ENCODE measurements at regions not wholly inside any gene's neighbourhood (a gene's known extent, or its start where the extent isn't known, plus 50 kb on each side); places are given as distances from the start of the nearest gene placed in this dataset.
"Not testable (repeated sequence)": the region's sequence is repeated elsewhere in the genome, so short reads cannot be mapped to it uniquely, and the experiment has no call there.

- POLR2A ChIA-PET (ENCODE audit: unreplicated experiment): no interaction called here
Measured at GRCh38 chr13:82165396-82166174, 1716.7 kb downstream of the SLITRK1 start.

GRCh38 chr13:82164780-82165395, 1717.4 kb downstream of the SLITRK1 start:
- H3K27me3 ChIP-seq (ENCODE audit: low read length); H3K4me3 ChIP-seq (ENCODE audit: low read length); H3K27ac ChIP-seq (ENCODE audit: low read length); H3K79me2 ChIP-seq (ENCODE audit: low read length); H3K9me3 ChIP-seq (ENCODE audit: low read length); H3K9me2 ChIP-seq (replicated peaks; ENCODE audit: low read length); H3K4me2 ChIP-seq (ENCODE audit: low read length); H3F3A ChIP-seq (ENCODE audit: low read length, unreplicated experiment); H3K9ac ChIP-seq (ENCODE audit: low read length); POLR2A ChIA-PET (ENCODE audit: unreplicated experiment); H3K36me3 ChIP-seq (ENCODE audit: low read depth, low read length); ATAC-seq; BruUV-seq (replicated peaks); H2AFZ ChIP-seq (ENCODE audit: low read length); CTCF ChIA-PET; H4K20me1 ChIP-seq (ENCODE audit: low read length); intact Hi-C loops (cut with micrococcal nuclease); H3K4me1 ChIP-seq (ENCODE audit: insufficient read depth, low read length); DNase-seq: not testable (repeated sequence)

More at GRCh38 chr13:82165396-82166174, 1716.7 kb downstream of the SLITRK1 start:
- intact Hi-C loops (cut with micrococcal nuclease): no loop called here
- TF ChIP-seq EZH2phosphoT487 (IDR thresholded peaks at IDR 0.05; ENCODE audit: borderline replicate concordance, low read length): no peak
- TF ChIP-seq, protein P1, sequence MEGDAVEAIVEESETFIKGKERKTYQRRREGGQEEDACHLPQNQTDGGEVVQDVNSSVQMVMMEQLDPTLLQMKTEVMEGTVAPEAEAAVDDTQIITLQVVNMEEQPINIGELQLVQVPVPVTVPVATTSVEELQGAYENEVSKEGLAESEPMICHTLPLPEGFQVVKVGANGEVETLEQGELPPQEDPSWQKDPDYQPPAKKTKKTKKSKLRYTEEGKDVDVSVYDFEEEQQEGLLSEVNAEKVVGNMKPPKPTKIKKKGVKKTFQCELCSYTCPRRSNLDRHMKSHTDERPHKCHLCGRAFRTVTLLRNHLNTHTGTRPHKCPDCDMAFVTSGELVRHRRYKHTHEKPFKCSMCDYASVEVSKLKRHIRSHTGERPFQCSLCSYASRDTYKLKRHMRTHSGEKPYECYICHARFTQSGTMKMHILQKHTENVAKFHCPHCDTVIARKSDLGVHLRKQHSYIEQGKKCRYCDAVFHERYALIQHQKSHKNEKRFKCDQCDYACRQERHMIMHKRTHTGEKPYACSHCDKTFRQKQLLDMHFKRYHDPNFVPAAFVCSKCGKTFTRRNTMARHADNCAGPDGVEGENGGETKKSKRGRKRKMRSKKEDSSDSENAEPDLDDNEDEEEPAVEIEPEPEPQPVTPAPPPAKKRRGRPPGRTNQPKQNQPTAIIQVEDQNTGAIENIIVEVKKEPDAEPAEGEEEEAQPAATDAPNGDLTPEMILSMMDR (conservative IDR thresholded peaks at IDR 0.05; ENCODE audit: low read depth, low read length): no peak
- TF ChIP-seq EZH2 (IDR thresholded peaks at IDR 0.05; ENCODE audit: low read length, unreplicated experiment): no peak
- no TSS peak for BruUV-seq (replicated peaks)
- H3K27ac ChIP-seq (ENCODE audit: low read length): no peak overlapping the region
- ATAC-seq (no peak), DNase-seq (no peak)
- H2AFZ ChIP-seq (ENCODE audit: low read length): no peak overlapping the region
- H3F3A ChIP-seq (ENCODE audit: low read length, unreplicated experiment): no peaks in the 10 kb centered on the region
- no peaks in the 10 kb centered on the region for H3K79me2 ChIP-seq (ENCODE audit: low read length)
- no peaks in the 10 kb centered on the region for H3K9me2 ChIP-seq (replicated peaks; ENCODE audit: low read length)
- no peaks in the 10 kb centered on the region for H3K4me1 ChIP-seq (ENCODE audit: insufficient read depth, low read length)
- no peaks in the 10 kb centered on the region for H4K20me1 ChIP-seq (ENCODE audit: low read length)
- H3K4me3 ChIP-seq (ENCODE audit: low read length): no peak overlapping the region
- CTCF ChIA-PET: no interaction called here
- H3K9me3 ChIP-seq (ENCODE audit: low read length): no peaks in the 10 kb centered on the region
- H3K27me3 ChIP-seq (ENCODE audit: low read length): no peaks in the 10 kb centered on the region
- no peak overlapping the region for H3K4me2 ChIP-seq (ENCODE audit: low read length)
- H3K36me3 ChIP-seq (ENCODE audit: low read depth, low read length): no peaks in the 10 kb centered on the region
- no peak overlapping the region for H3K9ac ChIP-seq (ENCODE audit: low read length)

GRCh38 chr13:82147526-82147925, 1734.7 kb downstream of the SLITRK1 start:
- H2AFZ ChIP-seq (ENCODE audit: low read length): no peak overlapping the region
- intact Hi-C loops (cut with micrococcal nuclease): no loop called here
- CTCF ChIA-PET: no interaction called here
- no peak overlapping the region for H3K4me3 ChIP-seq (ENCODE audit: low read length)
- H3K9me2 ChIP-seq (replicated peaks; ENCODE audit: low read length): no peaks in the 10 kb centered on the region
- H4K20me1 ChIP-seq (ENCODE audit: low read length): no peaks in the 10 kb centered on the region
- H3K9me3 ChIP-seq (ENCODE audit: low read length): no peaks in the 10 kb centered on the region
- POLR2A ChIA-PET (ENCODE audit: unreplicated experiment): no interaction called here
- ATAC-seq (no peak), DNase-seq (no peak)
- BruUV-seq (replicated peaks): no TSS peak
- H3K36me3 ChIP-seq (ENCODE audit: low read depth, low read length): no peaks in the 10 kb centered on the region
- no peak overlapping the region for H3K4me2 ChIP-seq (ENCODE audit: low read length)
- H3K9ac ChIP-seq (ENCODE audit: low read length): no peak overlapping the region
- TF ChIP-seq, protein P1 (conservative IDR thresholded peaks at IDR 0.05; ENCODE audit: low read depth, low read length): no peak
- TF ChIP-seq EZH2phosphoT487 (IDR thresholded peaks at IDR 0.05; ENCODE audit: borderline replicate concordance, low read length): no peak
- no peak for TF ChIP-seq EZH2 (IDR thresholded peaks at IDR 0.05; ENCODE audit: low read length, unreplicated experiment)
- H3F3A ChIP-seq (ENCODE audit: low read length, unreplicated experiment): no peaks in the 10 kb centered on the region
- no peaks in the 10 kb centered on the region for H3K4me1 ChIP-seq (ENCODE audit: insufficient read depth, low read length)
- H3K27ac ChIP-seq (ENCODE audit: low read length): no peak overlapping the region
- H3K79me2 ChIP-seq (ENCODE audit: low read length): no peaks in the 10 kb centered on the region
- no peaks in the 10 kb centered on the region for H3K27me3 ChIP-seq (ENCODE audit: low read length)
